Renal cortex interstitium (tissue), 11 donors: ENCODE measurements at regions not wholly inside any gene's neighbourhood (a gene's known extent, or its start where the extent isn't known, plus 50 kb on each side); places are given as distances from the start of the nearest gene placed in this dataset.

ENCODE experiments used
- DNase-seq, 11 donors: peaks; one replicate each; pipeline ENCODE4 v3.0.0-alpha.2; 2013; ENCODE audit warnings: low read depth in 9 of 11, low spot score in 4 of 11; ENCODE audit errors: extremely low read depth in 1 of 11

- no peak for DNase-seq
These were observed 325.3 kb downstream of the CXXC4 start for GRCh38 chr4:104169437-104169836.

GRCh38 chr4:104166749-104167148, 327.9 kb downstream of the CXXC4 start:
- DNase-seq, result no peak

- no peak for DNase-seq
These were observed 330.9 kb downstream of the CXXC4 start for GRCh38 chr4:104163820-104164219.

- DNase-seq, result no peak
These were observed 348.6 kb downstream of the CXXC4 start for GRCh38 chr4:104146048-104146447.

- no peak for DNase-seq
These were observed 356.6 kb downstream of the CXXC4 start for GRCh38 chr4:104138116-104138515.

- DNase-seq, result no peak
These were observed 365.5 kb downstream of the CXXC4 start for GRCh38 chr4:104129243-104129642.

- DNase-seq, result peak in 5 of 11 donors; percentile 0 to 15 (median 9)
These were observed 365.9 kb downstream of the CXXC4 start for GRCh38 chr4:104128850-104129213.

GRCh38 chr4:104128031-104128849, 366.5 kb downstream of the CXXC4 start:
- DNase-seq, result no peak

GRCh38 chr4:104123021-104123420, 371.7 kb downstream of the CXXC4 start:
- DNase-seq, result no peak

- DNase-seq, result no peak
These were observed 376.9 kb downstream of the CXXC4 start for GRCh38 chr4:104117776-104118175.

GRCh38 chr4:104113850-104114249, 380.8 kb downstream of the CXXC4 start:
- no peak for DNase-seq

GRCh38 chr4:104099141-104099540, 379.4 kb upstream of the TACR3 start:
- no peak for DNase-seq

GRCh38 chr4:104093247-104093646, 373.5 kb upstream of the TACR3 start:
- DNase-seq, result no peak

GRCh38 chr4:104073229-104073628, 353.4 kb upstream of the TACR3 start:
- DNase-seq, result no peak

GRCh38 chr4:104066533-104066932, 346.7 kb upstream of the TACR3 start:
- DNase-seq, result no peak

GRCh38 chr4:104064646-104065577, 345.1 kb upstream of the TACR3 start:
- peak in 10 of 11 donors; percentile 7 to 28 (median 15) for DNase-seq

GRCh38 chr4:104063341-104063740, 343.6 kb upstream of the TACR3 start:
- DNase-seq, result no peak

GRCh38 chr4:104044369-104044768, 324.6 kb upstream of the TACR3 start:
- no peak for DNase-seq

- no peak for DNase-seq
These were observed 313.1 kb upstream of the TACR3 start for GRCh38 chr4:104032896-104033295.

GRCh38 chr4:104025251-104025650, 305.5 kb upstream of the TACR3 start:
- DNase-seq, result no peak
